Suppressor macrophage (primary cell): ENCODE measurements at regions not wholly inside any gene's neighbourhood (a gene's known extent, or its start where the extent isn't known, plus 50 kb on each side); places are given as distances from the start of the nearest gene placed in this dataset.
"Not testable (repeated sequence)": the region's sequence is repeated elsewhere in the genome, so short reads cannot be mapped to it uniquely, and the experiment has no call there.

Source experiments
- DNase-seq, 4 experiments: peaks; one replicate each; pipeline ENCODE4 v3.0.0-alpha.2; 2020 to 2022

DNA sequence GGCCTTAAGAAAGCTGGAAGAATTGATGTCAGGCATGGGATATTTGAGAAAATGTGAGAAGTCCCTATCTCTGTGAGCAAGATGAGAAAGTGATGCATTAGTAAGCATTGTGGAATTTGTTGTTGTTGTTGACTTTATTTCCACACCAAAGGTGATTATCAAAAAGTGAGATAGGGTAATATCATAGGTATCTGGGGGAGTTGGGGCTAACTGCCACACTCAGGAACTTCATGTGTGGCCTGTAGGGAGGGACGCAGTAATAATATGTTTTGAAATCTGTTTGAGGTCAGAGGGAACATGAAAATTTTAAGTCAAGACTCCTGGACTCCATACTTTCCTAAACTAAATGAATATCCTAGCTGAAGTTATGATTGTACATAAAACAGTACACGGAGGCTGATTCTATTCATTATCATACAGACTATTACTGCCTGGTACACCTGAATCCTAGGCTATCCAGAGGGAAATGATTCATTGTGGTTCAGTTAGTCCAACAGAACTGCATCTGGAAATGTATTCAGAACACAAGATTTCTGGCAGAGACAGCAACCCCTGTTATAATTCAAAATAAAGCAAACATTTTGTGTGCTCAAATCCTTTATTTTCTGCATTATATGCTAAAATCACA, 304.8 kb downstream of the CPS1 start:
- DNase-seq, result no peak

DNA sequence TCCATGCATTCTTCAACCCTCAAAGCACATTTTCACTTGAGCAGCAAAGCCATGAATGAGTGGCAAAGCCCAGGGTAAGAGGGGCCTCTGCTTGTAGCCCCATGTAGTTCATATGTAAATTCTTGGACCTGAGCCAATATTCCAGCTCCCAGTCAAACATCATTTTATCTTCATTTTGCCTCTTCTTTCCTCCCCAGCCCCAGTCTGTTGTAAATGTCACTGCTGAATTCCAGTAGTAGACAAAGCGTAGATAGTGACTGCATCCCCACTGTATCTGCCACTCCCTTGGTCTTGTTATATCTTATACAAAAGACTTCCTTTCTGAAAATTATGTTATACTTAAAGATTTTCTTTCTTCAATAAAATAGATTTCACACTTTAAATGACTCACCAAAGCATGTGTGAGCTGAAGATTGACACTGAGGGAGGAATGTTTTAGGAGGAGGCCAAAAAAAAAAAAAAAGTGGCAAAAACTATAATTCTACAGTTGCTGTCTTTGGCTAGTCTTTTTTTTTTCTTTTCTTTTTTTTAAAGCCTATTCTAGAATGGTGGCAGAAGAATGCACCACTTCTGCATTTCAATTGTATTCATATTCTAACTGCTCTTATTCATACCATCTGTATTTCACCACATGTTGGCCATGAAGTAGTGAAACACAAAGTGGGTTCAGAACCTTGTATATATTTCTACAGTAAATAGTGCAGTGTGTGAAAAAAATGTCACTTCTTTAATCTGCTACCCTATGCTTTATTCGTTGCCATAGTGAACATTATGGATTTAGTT, 306.1 kb downstream of the CPS1 start:
- no peak for DNase-seq

DNA sequence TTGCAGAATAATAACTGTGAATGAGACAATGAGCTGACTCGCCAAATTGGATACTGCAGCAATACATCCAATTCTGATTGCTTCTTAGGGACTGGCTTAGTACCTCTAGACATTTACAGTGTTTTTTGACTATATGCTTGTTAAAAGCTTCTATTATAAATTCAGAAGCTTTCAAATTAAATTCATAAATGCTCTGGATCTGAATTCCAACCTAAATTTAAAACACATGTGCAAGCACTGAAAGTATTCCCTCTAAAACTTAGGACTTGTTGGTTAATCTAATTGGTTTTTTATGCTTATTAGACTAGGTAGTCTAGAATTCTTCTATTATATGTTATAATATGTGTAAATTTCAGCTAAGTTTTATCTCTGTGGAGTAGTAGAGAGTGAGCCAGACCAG, 306.9 kb downstream of the CPS1 start:
- no peak for DNase-seq

DNA sequence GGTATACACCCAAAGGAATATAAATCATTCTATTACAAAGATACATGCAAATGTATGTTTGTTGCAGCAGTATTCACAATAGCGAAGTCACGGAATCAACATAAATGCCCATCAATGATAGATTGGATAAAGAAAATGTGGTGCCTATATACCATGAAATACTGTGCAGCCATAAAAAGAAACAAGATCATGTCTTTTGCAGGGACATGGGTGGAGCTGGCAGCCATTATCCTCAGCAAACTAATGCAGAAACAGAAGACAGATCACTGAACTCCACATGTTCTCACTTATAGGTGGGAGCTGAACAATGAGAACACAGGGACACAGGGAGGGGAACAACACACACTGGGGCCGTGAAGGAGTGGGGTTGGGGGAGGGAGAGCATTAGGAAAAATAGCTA, 315.2 kb downstream of the CPS1 start:
- not testable (repeated sequence) for DNase-seq

DNA sequence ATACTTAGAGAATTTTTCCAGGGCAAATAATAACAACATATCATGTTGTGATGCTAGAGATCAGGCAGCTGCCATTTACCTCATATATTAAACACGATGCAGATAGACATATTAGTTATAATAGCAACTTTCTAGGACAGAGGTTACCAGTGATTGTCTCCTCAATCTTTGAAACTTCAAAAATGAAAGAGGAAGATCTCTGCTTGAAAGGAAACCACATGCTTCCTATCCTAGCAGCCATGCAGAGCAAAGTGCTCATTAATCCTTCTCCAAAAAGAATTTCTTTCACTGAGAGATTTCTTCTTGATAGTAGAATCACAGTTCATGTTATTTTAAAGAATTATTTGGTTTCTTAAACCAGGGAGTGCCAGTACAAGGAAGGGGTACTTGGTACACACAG, 317.2 kb downstream of the CPS1 start:
- DNase-seq, result no peak

DNA sequence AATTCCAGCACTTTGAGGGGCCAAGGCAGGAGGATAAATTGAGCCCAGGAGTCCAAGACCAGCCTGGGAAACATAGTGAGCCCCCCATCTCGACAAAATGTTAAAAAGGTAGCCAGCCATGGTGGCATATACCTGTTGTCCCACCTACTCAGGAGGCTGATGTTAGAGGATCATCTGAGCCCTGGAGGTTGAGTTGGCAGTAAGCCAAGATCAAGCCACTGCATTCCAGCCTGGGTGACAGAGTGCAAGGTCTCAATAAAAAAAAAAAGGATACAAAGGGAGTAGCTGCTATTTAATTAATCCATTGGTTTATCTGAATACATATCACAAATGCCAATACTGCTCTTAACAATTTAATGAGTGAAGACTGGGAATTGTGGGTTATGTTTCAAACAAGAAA, 327.8 kb downstream of the CPS1 start:
- DNase-seq, result no peak

DNA sequence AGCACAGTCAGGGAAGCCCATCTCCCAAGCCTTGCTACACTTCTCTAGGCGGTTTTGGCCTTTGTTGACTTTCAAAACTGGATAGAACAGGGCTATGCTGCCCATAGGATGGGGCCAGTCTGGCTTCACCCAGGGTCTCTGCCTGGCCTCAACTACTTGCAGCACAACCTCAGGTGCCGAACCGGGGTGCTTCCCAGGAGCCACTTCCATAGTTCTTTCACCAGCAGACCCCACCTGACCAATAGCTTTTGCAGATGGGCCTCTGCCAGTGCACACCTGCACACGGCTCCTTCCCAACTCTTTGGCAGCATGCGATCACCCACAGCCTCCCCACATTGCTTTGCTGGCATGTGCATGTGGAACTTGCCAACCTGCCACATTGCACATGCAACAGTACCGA, 331.6 kb downstream of the CPS1 start:
- DNase-seq, result no peak

DNA sequence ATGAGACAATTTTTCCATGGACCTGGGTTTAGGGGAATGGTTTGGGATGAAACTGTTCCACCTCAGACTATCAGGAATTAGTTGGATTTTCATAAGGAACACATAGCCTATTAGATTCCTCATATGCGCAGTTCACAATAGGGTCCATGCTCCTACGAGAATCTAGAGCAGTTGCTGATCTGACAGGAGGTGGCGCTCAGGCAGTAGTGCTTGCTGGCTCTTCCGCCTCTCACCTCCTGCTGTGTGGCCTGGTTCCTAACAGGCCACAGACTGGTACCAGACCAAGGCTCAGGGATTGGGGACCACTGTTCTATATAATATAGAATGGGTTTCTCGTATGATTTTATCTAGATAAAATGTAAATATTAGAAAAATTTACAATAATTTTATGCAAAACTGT, 338.7 kb downstream of the CPS1 start:
- DNase-seq, result no peak

DNA sequence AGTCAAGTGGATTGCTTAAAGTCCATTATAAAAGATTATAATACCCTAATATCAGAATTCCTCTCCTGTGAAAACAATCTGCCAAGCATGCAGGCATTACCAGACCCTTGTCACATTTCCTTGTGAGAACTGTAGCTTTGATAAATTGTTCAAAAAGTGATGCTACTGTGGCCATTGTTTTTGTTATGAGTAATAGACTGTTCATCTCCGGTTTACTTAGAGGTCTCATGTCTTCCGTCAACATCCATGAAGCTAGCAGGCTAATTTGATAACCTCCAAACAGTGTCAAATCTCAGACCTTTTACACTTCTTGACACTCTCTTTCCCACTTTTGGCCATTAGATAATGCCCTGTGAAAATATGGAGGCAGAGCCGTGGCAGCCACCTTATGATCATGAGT, 342.7 kb downstream of the CPS1 start:
- DNase-seq, result no peak

DNA sequence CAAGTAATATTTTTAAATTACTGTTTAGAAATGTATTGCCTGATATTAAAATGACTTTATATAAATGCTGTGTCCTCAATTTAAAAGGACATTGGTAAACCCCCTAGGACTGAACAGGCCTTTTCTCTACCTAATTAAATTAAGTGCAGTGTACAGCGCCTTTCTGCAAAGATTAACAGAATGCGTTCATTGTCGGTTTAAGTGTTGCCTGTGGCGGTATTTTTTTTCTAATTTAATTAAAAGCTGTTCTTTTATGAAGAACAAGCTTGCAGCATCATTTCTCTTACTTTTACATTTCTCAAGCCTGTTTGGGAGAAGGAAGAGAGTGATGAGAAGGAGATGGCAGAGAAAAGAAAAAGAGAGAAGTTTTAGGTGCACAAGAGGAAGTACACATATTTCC, 344.9 kb downstream of the CPS1 start:
- DNase-seq, result no peak

DNA sequence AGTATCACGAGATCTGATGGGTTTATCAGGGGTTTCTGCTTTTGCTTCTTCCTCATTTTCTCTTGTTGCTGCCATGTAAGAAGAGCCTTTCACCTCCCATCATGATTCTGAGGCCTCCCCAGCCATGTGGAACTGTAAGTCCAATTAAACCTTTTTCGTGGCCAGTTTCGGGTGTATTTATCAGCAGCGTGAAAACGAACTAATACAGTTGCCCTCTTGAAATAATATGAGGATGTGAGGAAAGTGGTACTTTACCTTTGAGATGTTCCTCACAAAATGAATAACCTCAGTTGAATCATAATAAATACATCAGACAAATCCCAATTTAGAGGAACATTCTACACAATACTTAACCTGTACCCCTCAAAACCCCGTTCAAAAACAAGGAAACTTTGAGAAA, 356.4 kb downstream of the CPS1 start:
- no peak for DNase-seq

DNA sequence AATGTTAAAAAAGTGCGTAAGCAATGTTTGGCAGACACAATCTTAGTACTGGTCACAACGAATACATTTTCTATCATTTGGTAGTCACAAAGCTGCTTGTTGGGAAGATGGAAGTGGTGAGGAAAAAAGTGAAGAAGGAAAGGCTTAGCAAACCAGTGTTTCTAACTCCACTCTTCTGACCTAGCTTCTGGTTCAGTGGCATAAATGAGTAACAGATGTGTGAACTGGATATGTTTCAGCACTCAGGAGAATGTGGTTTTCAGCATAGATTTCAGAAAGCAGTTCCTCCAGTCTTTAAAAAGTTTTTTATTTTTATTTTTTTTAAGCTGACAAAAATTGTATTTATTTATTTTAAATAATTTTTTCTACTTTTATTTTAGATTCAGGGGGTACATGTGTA, 357.1 kb downstream of the CPS1 start:
- no peak for DNase-seq

DNA sequence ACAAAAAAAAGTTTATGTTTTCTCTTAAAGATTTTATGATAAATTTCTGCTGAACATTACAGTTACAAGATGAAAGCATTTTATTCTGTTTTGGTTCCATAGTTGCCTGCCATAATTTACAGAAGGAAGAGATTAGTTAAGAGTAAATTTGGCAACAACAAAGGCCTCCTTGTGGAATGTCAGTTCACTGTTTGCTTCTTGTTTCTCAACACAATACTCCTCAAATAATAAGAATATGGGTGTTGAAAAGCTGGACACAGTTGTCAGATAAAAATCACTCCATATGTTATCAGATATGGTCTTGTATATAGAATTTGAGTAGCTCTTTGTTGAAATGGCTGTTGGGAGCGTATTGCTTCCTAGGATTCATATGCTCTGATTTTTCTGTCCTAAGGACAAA, 359.5 kb downstream of the CPS1 start:
- no peak for DNase-seq

DNA sequence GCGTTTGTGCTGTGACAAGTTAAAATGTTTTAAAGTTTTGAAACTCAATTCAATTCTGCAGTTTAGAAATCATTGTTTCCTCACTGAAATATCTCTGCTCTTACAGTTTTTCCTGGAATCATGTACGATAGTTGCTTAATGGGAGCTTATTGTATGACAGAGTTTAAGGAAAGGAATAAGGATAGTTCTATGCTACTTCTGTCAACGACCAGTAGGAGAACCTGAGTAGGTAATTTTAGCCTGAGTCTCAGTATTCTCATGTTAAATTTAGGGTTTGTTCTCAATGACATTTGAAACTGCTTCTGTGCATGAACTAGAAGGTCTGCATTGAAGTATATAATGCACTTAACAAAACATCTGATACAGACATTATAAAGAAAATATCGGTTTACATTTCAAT, 361.1 kb downstream of the CPS1 start:
- no peak for DNase-seq

DNA sequence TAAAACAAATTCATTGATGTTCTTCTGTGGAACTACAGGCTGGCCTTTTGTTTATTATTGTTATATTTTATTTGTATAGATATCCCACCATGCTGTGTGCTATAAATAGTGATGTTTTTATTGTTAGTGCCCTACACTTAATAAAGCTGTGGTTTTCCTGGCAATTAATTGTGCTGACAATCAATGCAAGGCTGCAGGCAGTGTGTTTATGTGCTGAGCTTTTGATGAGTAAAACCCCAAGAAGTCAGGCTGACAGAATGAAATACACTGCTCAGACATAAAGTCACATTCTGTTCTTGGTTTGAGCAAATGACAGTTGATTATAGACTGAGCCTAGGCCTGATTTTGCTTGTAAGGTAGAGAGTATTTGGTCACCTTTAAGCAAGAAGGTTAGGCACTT, 362.7 kb downstream of the CPS1 start:
- no peak for DNase-seq

DNA sequence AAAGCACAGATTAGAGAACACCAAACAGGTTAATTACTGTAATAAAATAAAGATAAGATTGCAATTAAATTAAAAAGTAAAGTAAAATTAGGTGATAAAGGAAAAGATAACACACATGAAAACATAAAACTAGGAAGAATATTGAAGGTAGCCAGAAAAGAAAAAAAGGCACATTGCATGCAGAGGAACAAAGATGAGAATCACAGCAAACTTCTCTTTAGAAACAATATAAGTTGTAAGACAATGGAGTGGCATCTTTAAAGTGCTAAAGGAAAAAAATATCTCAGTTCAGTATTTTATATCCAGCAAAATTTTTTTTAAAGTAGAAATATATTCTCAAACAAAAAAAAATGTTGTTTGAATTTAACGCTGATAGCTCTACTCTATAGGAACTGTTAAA, 366.0 kb downstream of the CPS1 start:
- DNase-seq, result no peak

DNA sequence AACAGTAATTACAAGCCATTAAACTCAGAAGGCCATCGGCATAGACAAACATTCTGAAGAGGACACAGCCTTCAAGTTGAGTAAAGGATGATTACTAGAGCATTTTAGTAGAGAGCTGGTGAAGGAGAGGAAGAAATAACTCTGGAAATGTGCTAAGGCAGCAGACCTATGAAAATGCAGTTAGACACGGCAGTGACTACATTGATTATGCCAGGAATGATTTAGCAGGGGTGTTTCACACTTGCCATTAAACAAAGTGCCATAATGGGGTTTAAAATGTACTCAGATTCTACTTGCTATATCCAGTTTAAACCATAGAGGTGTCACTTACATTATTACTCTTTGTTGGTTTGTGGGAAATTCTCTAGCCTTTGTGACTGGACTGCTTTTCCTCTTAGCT, 372.3 kb downstream of the CPS1 start:
- no peak for DNase-seq

DNA sequence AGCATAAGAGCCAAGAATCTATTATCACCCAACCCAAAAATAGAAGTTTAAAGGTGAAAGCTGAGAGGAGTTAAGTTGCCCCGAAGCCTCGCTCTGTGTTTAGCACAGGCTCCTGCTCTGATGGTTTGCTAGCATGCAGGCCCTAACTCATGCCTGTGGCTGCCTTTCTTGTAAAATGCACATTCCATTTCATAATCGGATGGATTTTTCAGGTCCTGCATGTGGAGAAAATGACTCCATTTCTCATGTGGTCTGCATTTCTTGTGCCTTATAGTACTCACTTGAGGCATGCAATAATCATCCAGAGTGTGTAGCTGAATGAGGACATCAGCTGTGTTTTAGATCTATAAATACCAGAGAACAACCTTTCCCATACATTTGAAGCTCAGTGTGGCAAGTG, 381.8 kb downstream of the CPS1 start:
- DNase-seq, result no peak

DNA sequence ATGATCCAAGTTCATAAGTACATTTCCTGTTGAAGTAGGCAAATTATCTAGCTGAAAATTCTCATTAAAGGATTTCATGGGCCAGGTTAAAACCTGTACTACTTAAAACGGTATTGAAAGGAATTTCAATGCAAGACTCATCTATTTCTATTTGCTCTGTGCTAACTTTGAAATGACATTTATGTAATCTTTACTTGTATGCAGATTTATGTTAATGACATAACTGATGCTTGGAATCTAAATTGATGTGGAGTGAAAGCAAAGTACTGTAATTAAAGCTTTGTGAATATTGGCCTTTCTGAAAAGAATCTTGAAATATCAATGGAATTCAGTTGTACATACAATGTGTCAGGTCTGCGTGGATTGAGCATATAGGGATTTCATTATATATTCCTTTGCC, 390.0 kb downstream of the CPS1 start:
- DNase-seq, result no peak

DNA sequence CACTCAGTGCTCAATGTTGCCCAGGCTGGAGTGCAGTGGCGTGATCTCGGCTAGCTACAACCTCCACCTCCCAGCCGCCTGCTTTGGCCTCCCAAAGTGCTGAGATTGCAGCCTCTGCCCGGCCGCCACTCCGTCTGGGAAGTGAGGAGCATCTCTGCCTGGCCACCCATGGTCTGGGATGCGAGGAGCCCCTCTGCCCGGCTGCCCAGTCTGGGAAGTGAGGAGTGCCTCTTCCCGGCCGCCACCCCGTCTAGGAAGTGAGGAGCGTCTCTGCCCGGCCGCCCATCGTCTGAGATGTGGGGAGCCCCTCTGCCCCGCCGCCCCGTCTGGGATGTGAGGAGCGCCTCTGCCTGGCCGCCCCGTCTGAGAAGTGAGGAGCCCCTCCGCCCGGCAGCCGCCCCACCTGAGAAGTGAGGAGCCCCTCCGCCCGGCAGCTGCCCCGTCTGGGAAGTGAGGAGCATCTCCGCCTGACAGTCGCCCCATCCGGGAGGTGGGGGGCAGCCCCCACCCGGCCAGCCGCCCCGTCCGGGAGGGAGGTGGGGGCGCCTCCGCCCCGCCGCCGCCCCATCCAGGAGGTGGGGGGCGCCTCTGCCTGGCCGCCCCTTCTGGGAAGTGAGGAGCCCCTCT, 394.1 kb downstream of the CPS1 start:
- not testable (repeated sequence) for DNase-seq

DNA sequence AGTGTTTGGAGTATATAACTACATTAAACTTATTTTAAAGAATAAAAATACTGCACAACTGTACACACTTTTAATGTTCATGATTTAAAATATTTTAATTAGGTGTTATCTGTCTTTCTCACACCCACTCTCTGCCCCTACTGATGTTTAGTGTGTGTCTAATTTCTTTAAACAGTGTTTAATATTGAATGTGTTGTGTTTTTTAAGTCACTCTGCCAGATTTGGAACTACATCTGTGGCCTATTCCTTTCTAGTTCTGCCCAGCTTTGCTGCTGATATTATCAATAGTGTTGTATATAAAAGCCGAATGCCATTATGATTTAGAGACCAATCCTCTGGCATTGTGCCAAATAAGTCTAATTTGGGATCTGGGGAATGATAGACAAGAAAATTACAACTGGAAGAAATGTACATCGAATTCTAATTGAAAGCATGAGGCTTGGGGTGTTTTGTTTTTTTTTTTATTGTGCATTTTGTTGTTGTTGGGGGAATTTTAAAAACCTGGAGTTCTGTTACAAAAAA, 398.0 kb downstream of the CPS1 start:
- no peak for DNase-seq

DNA sequence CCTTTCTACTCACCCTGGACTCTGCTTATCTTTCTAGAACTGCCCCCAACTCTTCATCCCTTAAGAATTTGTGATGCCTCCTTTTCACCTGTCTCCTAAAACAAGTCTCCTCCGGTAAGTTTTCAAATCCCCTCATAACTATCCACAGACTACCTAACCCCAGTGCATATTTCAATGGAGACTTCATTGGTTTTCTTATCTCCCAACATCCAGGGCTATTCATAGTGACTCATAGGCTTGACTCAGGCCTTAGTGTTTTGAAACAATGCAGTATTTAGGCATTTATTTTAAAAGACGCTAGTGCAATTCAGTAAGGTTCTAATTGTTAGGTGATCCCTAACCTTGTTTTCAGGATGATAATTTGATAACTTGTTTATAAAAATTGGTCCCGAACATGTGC, 399.2 kb downstream of the CPS1 start:
- DNase-seq, result no peak

DNA sequence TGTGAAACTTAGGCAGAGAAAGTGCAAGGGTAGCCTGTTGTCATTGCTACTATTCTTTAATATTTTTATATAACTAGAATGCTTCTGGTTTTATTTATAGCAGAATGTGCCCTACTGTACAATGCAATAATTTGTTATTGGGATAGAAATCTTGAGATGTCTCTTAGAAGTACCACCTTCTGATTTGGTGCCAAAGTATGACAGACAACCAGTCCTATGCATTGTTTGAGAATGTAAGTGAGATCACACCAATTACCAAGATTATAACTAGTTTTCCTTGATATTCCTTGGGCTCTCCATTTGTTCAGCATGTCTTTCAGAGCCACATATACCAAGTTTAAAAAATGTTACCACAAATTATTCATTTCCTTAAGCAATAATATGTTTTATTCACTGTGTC, 399.7 kb downstream of the CPS1 start:
- no peak for DNase-seq

DNA sequence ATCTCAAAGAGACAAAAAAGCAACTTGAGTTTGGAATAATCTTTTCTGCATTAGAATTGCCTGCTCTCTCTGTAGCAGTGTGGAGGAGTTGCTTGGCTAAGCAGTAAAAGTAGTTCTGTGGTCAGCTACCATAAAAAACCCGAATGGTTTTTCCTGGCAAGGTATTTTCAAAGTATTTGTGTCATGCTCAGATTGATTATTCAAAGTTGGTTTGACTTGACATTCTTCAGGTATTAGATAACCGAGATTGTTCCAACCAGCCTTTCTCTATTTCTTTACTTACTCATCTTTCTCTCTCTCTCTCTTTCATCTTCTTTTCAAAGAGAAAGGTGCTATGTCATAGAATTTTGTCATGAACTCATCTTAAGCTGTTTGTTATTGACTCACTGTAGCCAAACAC, 404.9 kb downstream of the CPS1 start:
- no peak for DNase-seq
